Uterus (tissue), 2 donors: ENCODE measurements at regions not wholly inside any gene's neighbourhood (a gene's known extent, or its start where the extent isn't known, plus 50 kb on each side); places are given as distances from the start of the nearest gene placed in this dataset.

Experiments
- CTCF ChIP-seq, 4 experiments: fragments of 200-600 bp in 2 of 4; fragments of 450-650 bp in 2 of 4; sonication (generic) in 2 of 4; IDR thresholded peaks; one replicate each; pipeline ENCODE4 v1.5.1; 2016 to 2019; ENCODE audit warnings: antibody characterized with exemption in 4 of 4, mild to moderate bottlenecking in 2 of 4, moderate library complexity in 1 of 4
- POLR2A ChIP-seq, 2 donors: fragments of 450-650 bp; IDR thresholded peaks; one replicate each; pipeline ENCODE4 v1.6.1; 2016; ENCODE audit warnings: antibody characterized with exemption in 2 of 2, mild to moderate bottlenecking in 1 of 2, moderate library complexity in 1 of 2

GRCh38 chr13:74032325-74032724, 101.9 kb downstream of the KLF12 start:
- TF ChIP-seq CTCF (IDR thresholded peaks at IDR 0.05), result no peak
- no peak for TF ChIP-seq POLR2A (IDR thresholded peaks at IDR 0.05)
